ENCODE measurements at regions not wholly inside any gene's neighbourhood (a gene's known extent, or its start where the extent isn't known, plus 50 kb on each side); places are given as distances from the start of the nearest gene placed in this dataset.

- TF ChIP-seq RAD21 (IDR thresholded peaks at IDR 0.05; ENCODE audit: low read depth): no peak
- no peak for TF ChIP-seq FOXM1 (IDR thresholded peaks at IDR 0.05; ENCODE audit: borderline replicate concordance, low read depth)
Observed at GRCh38 chr12:125331342-125332052, 266.3 kb downstream of the AACS start.

- TF ChIP-seq TAF1 (IDR thresholded peaks at IDR 0.05; ENCODE audit: low read depth) (no peak), YY1 (IDR thresholded peaks at IDR 0.05; ENCODE audit: low read depth) (no peak), EP300 (IDR thresholded peaks at IDR 0.05; ENCODE audit: borderline replicate concordance) (no peak), CEBPB (IDR thresholded peaks at IDR 0.05) (no peak), EGR1 (IDR thresholded peaks at IDR 0.05) (no peak), USF1 (IDR thresholded peaks at IDR 0.05) (no peak), TCF12 (IDR thresholded peaks at IDR 0.05; ENCODE audit: low read depth) (no peak), ZBTB7A (IDR thresholded peaks at IDR 0.05; ENCODE audit: low read depth) (no peak), CREB1 (IDR thresholded peaks at IDR 0.05; ENCODE audit: low read depth) (no peak), MAX (IDR thresholded peaks at IDR 0.05) (no peak), TEAD4 (IDR thresholded peaks at IDR 0.05) (no peak), FOXM1 (IDR thresholded peaks at IDR 0.05; ENCODE audit: borderline replicate concordance, low read depth) (no peak), NFIC (IDR thresholded peaks at IDR 0.05) (no peak), RAD21 (IDR thresholded peaks at IDR 0.05; ENCODE audit: low read depth) (no peak)
- TF ChIP-seq, protein P1, sequence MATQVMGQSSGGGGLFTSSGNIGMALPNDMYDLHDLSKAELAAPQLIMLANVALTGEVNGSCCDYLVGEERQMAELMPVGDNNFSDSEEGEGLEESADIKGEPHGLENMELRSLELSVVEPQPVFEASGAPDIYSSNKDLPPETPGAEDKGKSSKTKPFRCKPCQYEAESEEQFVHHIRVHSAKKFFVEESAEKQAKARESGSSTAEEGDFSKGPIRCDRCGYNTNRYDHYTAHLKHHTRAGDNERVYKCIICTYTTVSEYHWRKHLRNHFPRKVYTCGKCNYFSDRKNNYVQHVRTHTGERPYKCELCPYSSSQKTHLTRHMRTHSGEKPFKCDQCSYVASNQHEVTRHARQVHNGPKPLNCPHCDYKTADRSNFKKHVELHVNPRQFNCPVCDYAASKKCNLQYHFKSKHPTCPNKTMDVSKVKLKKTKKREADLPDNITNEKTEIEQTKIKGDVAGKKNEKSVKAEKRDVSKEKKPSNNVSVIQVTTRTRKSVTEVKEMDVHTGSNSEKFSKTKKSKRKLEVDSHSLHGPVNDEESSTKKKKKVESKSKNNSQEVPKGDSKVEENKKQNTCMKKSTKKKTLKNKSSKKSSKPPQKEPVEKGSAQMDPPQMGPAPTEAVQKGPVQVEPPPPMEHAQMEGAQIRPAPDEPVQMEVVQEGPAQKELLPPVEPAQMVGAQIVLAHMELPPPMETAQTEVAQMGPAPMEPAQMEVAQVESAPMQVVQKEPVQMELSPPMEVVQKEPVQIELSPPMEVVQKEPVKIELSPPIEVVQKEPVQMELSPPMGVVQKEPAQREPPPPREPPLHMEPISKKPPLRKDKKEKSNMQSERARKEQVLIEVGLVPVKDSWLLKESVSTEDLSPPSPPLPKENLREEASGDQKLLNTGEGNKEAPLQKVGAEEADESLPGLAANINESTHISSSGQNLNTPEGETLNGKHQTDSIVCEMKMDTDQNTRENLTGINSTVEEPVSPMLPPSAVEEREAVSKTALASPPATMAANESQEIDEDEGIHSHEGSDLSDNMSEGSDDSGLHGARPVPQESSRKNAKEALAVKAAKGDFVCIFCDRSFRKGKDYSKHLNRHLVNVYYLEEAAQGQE (IDR thresholded peaks at IDR 0.05; ENCODE audit: low read depth): no peak
Observed at GRCh38 chr12:125332900-125333299, 267.7 kb downstream of the AACS start.

- TF ChIP-seq YY1 (IDR thresholded peaks at IDR 0.05; ENCODE audit: low read depth): no peak
- TF ChIP-seq CEBPB (IDR thresholded peaks at IDR 0.05): no peak
- TF ChIP-seq, protein P1 (IDR thresholded peaks at IDR 0.05; ENCODE audit: low read depth): no peak
- TF ChIP-seq EP300 (IDR thresholded peaks at IDR 0.05; ENCODE audit: borderline replicate concordance): no peak
- no peak for TF ChIP-seq MAX (IDR thresholded peaks at IDR 0.05)
- no peak for TF ChIP-seq TEAD4 (IDR thresholded peaks at IDR 0.05)
- no peak for TF ChIP-seq ZBTB7A (IDR thresholded peaks at IDR 0.05; ENCODE audit: low read depth)
- no peak for TF ChIP-seq FOXM1 (IDR thresholded peaks at IDR 0.05; ENCODE audit: borderline replicate concordance, low read depth)
- no peak for TF ChIP-seq USF1 (IDR thresholded peaks at IDR 0.05)
- TF ChIP-seq CREB1 (IDR thresholded peaks at IDR 0.05; ENCODE audit: low read depth): no peak
- TF ChIP-seq TCF12 (IDR thresholded peaks at IDR 0.05; ENCODE audit: low read depth): no peak
- no peak for TF ChIP-seq TAF1 (IDR thresholded peaks at IDR 0.05; ENCODE audit: low read depth)
- TF ChIP-seq RAD21 (IDR thresholded peaks at IDR 0.05; ENCODE audit: low read depth): no peak
- no peak for TF ChIP-seq EGR1 (IDR thresholded peaks at IDR 0.05)
- no peak for TF ChIP-seq NFIC (IDR thresholded peaks at IDR 0.05)
Observed at GRCh38 chr12:125336246-125336645, 271.0 kb downstream of the AACS start.

DNA sequence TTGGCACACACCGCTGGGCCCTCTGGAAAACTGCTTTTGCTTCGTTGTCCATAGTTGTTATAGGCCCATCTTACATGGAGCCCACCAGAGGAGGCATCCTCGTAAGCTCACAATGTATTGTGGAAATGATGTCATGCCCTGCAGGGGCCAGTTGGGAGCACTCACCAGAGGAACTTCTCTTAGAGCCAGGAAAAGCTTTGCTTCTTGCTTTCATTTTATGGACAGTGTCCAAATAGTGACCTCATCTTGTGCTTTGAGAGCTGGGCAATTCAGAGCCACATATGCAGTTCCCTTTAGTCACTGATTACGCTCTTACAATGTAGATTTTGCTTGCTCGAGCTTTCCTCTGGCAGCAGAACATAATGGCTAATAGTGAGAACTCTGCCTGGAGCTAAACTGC lies 275.6 kb downstream of the AACS start:
- TF ChIP-seq, protein P1 (IDR thresholded peaks at IDR 0.05; ENCODE audit: low read depth): no peak

DNA sequence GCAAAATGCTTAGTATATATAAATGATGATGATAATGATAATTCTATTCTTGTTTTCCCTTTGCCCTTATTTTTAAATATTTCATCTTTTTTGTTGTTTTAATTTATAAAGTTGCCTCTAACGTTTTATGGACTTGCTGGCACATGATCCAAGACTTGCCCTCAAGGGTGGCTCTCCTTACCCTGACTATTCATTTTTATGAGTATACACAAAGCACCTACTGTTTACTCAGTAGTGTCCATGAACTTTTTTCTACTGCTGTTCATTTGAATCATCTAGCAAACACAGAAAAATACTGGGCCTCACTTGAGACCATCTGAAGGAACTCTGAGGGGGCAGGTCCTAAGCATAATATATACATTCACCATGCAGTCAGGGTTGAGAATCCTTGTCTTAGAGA lies 276.2 kb downstream of the AACS start:
- TF ChIP-seq MAX (IDR thresholded peaks at IDR 0.05) (no peak), TAF1 (IDR thresholded peaks at IDR 0.05; ENCODE audit: low read depth) (no peak), EGR1 (IDR thresholded peaks at IDR 0.05) (no peak), NFIC (IDR thresholded peaks at IDR 0.05) (no peak), CEBPB (IDR thresholded peaks at IDR 0.05) (no peak), EP300 (IDR thresholded peaks at IDR 0.05; ENCODE audit: borderline replicate concordance) (no peak), TCF12 (IDR thresholded peaks at IDR 0.05; ENCODE audit: low read depth) (no peak), FOXM1 (IDR thresholded peaks at IDR 0.05; ENCODE audit: borderline replicate concordance, low read depth) (no peak), ZBTB7A (IDR thresholded peaks at IDR 0.05; ENCODE audit: low read depth) (no peak), USF1 (IDR thresholded peaks at IDR 0.05) (no peak), YY1 (IDR thresholded peaks at IDR 0.05; ENCODE audit: low read depth) (no peak), CREB1 (IDR thresholded peaks at IDR 0.05; ENCODE audit: low read depth) (no peak), TEAD4 (IDR thresholded peaks at IDR 0.05) (no peak), RAD21 (IDR thresholded peaks at IDR 0.05; ENCODE audit: low read depth) (no peak)
- TF ChIP-seq, protein P1 (IDR thresholded peaks at IDR 0.05; ENCODE audit: low read depth): no peak
